ENCODE measurements at regions not wholly inside any gene's neighbourhood (a gene's known extent, or its start where the extent isn't known, plus 50 kb on each side); places are given as distances from the start of the nearest gene placed in this dataset.

- CTCF ChIA-PET: no interaction called here
These were observed 83.1 kb upstream of the C1orf174 start for GRCh38 chr1:3983181-3983580.

More at GRCh38 chr1:3983181-3983580, 83.1 kb upstream of the C1orf174 start:
- ATAC-seq (ENCODE audit: low read depth) (no peak), DNase-seq (no peak)
- no peak overlapping the region for H2AK5ac ChIP-seq (ENCODE audit: low read depth, low read length)
- H2BK5ac ChIP-seq (ENCODE audit: low read depth, low read length, poor library complexity, severe bottlenecking): no peak overlapping the region
- POLR2A ChIA-PET (ENCODE audit: unreplicated experiment): no interaction called here
- no peaks in the 10 kb centered on the region for H3K27me3 ChIP-seq (ENCODE audit: control insufficient read depth, insufficient read depth, low read length)
- H3K56ac ChIP-seq (ENCODE audit: extremely low read depth, insufficient read depth, low read length): no peak overlapping the region
- no peak overlapping the region for H2AK9ac ChIP-seq (replicated peaks; ENCODE audit: low read depth, low read length, poor library complexity)
- H3K27ac ChIP-seq (ENCODE audit: insufficient read depth, low read length): no peak overlapping the region
- no peak overlapping the region for H4K8ac ChIP-seq (ENCODE audit: low read depth in 2 of 2, low read length in 2 of 2)
- H2BK20ac ChIP-seq (ENCODE audit: low read depth, low read length): no peak overlapping the region
- H4K5ac ChIP-seq (ENCODE audit: low read depth, low read length): no peak overlapping the region
- H4K20me1 ChIP-seq (ENCODE audit: insufficient read depth, low read length): no peaks in the 10 kb centered on the region
- H3K79me1 ChIP-seq (ENCODE audit: low read depth in 1 of 2, low read length in 2 of 2): no peaks in the 10 kb centered on the region
- no CpG with 5 or more reads among the region's 9 CpGs for WGBS, 2 experiments (ENCODE audit: extremely low coverage in 2 of 2, insufficient read length in 1 of 2)
- H3K9me3 ChIP-seq (ENCODE audit: control insufficient read depth, insufficient read depth, low read length): peaks cover 53% of the 10 kb centered on the region
- TF ChIP-seq FOS (IDR thresholded peaks at IDR 0.05; ENCODE audit: low read depth, low read length): no peak
- no peak for TF ChIP-seq RCOR1 (IDR thresholded peaks at IDR 0.05; ENCODE audit: insufficient replicate concordance, low read length)
- TF ChIP-seq MXI1 (IDR thresholded peaks at IDR 0.05; ENCODE audit: borderline replicate concordance, low read depth, low read length): no peak
- TF ChIP-seq POLR2A (IDR thresholded peaks at IDR 0.05; ENCODE audit: low read depth, low read length): no peak
- TF ChIP-seq SMC3 (IDR thresholded peaks at IDR 0.05; ENCODE audit: low read depth, low read length): no peak
- TF ChIP-seq BHLHE40 (IDR thresholded peaks at IDR 0.05; ENCODE audit: low read depth, low read length): no peak
- TF ChIP-seq CEBPB (IDR thresholded peaks at IDR 0.05; ENCODE audit: low read depth, low read length): no peak
- TF ChIP-seq CTCF (conservative IDR thresholded peaks at IDR 0.05; ENCODE audit: low read depth, low read length): no peak
- no peak for TF ChIP-seq ELK1 (IDR thresholded peaks at IDR 0.05; ENCODE audit: borderline replicate concordance, low read depth, low read length)
- no peak overlapping the region for H3K23ac ChIP-seq (ENCODE audit: low read depth, low read length)
- H3K4me2 ChIP-seq (ENCODE audit: low read depth, low read length): no peak overlapping the region
- no peak overlapping the region for H4K91ac ChIP-seq (ENCODE audit: insufficient read depth, low read depth, low read length)
- no TSS peak for BruUV-seq (replicated peaks)
- no peak overlapping the region for H3K4me3 ChIP-seq (ENCODE audit: insufficient read depth, low read depth, low read length)
- no peak overlapping the region for H3K4ac ChIP-seq (ENCODE audit: low read depth, low read length)
- no peak overlapping the region for H2BK15ac ChIP-seq (ENCODE audit: low read depth, low read length)
- H3K9me1 ChIP-seq (ENCODE audit: insufficient read depth, low read length): no peaks in the 10 kb centered on the region
- H3K9ac ChIP-seq (ENCODE audit: low read depth, low read length): no peak overlapping the region
- no peak overlapping the region for H2BK120ac ChIP-seq (ENCODE audit: low read depth, low read length)
- no peaks in the 10 kb centered on the region for H3K4me1 ChIP-seq (ENCODE audit: control insufficient read depth, insufficient read depth, low read length)
- dilution Hi-C loops (cut with HindIII; ENCODE audit: low sequenced_read_pairs, unreplicated experiment): no loop called here
- no peak overlapping the region for H3K18ac ChIP-seq (ENCODE audit: low read depth, low read length)
- in situ Hi-C loops (cut with MboI; ENCODE audit: low sequenced_read_pairs): no loop called here
- intact Hi-C loops (cut with micrococcal nuclease): no loop called here
- no peak overlapping the region for H3K14ac ChIP-seq (replicated peaks; ENCODE audit: low read depth, low read length)
- H2AFZ ChIP-seq (replicated peaks; ENCODE audit: low read length, poor library complexity): no peak overlapping the region
- no peaks in the 10 kb centered on the region for H3K36me3 ChIP-seq (ENCODE audit: control insufficient read depth, insufficient read depth, low read length)
